ENCODE measurements at regions not wholly inside any gene's neighbourhood (a gene's known extent, or its start where the extent isn't known, plus 50 kb on each side); places are given as distances from the start of the nearest gene placed in this dataset.

- H3K4me3 ChIP-seq: no peak overlapping the region
- no peaks in the 10 kb centered on the region for H3K9me3 ChIP-seq (ENCODE audit: low read depth, low read length)
- TF ChIP-seq FOXP2 (optimal IDR thresholded peaks at IDR 0.05; ENCODE audit: control extremely low read depth, extremely low read length, insufficient read depth) (no peak), POLR2AphosphoS5 (IDR thresholded peaks at IDR 0.05; ENCODE audit: borderline replicate concordance, low read depth, low read length) (no peak), EZH2 (IDR thresholded peaks at IDR 0.05) (no peak)
- no peak for DNase-seq (ENCODE audit: low read depth, low spot score)
- no peak overlapping the region for H3K27ac ChIP-seq
- H3K36me3 ChIP-seq (ENCODE audit: insufficient read depth, low read length): no peaks in the 10 kb centered on the region
- no peak overlapping the region for H3K9ac ChIP-seq (ENCODE audit: insufficient read length)
These were observed 205.1 kb upstream of the MAF start for GRCh38 chr16:79805621-79806020.

GRCh38 chr16:79801646-79802045 is 201.1 kb upstream of the MAF start:
- no peak for DNase-seq (ENCODE audit: low read depth, low spot score)
- no peak overlapping the region for H3K27ac ChIP-seq
- no peaks in the 10 kb centered on the region for H3K9me3 ChIP-seq (ENCODE audit: low read depth, low read length)
- H3K4me3 ChIP-seq: no peak overlapping the region
- no peaks in the 10 kb centered on the region for H3K36me3 ChIP-seq (ENCODE audit: insufficient read depth, low read length)
- TF ChIP-seq POLR2AphosphoS5 (IDR thresholded peaks at IDR 0.05; ENCODE audit: borderline replicate concordance, low read depth, low read length): no peak
- TF ChIP-seq FOXP2 (optimal IDR thresholded peaks at IDR 0.05; ENCODE audit: control extremely low read depth, extremely low read length, insufficient read depth): no peak
- no peak for TF ChIP-seq EZH2 (IDR thresholded peaks at IDR 0.05)
- no peak overlapping the region for H3K9ac ChIP-seq (ENCODE audit: insufficient read length)

GRCh38 chr16:79800016-79800608 is 199.6 kb upstream of the MAF start:
- DNase-seq (ENCODE audit: low read depth, low spot score): no peak
- TF ChIP-seq FOXP2 (optimal IDR thresholded peaks at IDR 0.05; ENCODE audit: control extremely low read depth, extremely low read length, insufficient read depth) (no peak), EZH2 (IDR thresholded peaks at IDR 0.05) (no peak), POLR2AphosphoS5 (IDR thresholded peaks at IDR 0.05; ENCODE audit: borderline replicate concordance, low read depth, low read length) (no peak)
- H3K36me3 ChIP-seq (ENCODE audit: insufficient read depth, low read length): no peaks in the 10 kb centered on the region
- H3K9me3 ChIP-seq (ENCODE audit: low read depth, low read length): no peaks in the 10 kb centered on the region
- no peak overlapping the region for H3K27ac ChIP-seq
- H3K4me3 ChIP-seq: no peak overlapping the region
- no peak overlapping the region for H3K9ac ChIP-seq (ENCODE audit: insufficient read length)

DNA sequence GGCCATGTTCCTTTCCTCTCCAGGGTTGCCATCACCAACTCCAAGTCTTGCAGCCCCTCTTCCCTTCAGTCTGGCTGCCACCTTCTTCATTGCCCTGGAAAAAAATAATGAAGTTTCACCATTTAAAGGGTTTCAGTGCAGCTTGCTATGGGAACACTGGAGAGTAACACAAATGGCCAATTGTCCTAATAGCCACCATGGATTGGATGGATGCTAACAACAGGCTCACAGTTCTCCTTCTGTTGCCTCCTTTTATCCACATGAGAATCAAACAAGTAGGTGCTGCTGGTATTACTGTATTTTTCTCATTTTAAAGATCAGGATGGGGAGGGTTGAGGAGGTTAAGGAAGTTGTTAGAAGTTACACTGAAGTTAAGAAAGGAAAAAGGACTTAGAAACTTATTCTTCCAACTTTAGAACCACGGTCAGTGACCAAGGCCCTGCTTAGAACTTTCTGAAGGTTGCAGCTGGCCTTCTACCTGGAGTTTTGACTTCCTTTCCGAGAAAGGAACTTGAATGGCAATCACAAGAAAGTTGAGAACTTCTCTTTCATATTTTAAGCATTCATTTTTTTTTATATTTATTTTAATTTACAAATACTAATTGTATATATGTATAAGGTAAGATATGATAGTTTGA is 198.0 kb upstream of the MAF start:
- Histone ChIP-seq H3K27ac (no peak overlapping the region), H3K9me3 (ENCODE audit: low read depth, low read length) (no peaks in the 10 kb centered on the region)

DNA sequence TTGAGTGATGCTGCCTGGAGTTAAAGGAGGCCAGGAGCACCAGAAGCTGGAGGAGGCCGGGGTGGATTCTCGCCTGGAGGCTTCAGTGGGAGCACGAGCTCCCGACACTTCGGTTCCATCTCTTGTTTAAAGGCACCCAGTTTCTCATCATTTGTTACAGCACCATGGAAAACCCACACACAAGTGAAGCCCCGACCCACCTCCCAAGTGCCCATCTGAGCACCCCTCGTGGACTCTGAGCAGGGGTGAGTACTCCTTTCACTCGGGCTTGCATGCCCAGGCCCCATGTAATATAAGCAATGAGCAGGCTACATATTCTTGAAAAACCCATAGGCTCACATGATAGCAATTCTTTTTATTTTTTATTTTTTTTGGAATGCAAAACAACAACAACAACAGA is 196.9 kb upstream of the MAF start:
- Histone ChIP-seq H3K27ac (no peak overlapping the region), H3K36me3 (ENCODE audit: insufficient read depth, low read length) (no peaks in the 10 kb centered on the region), H3K9me3 (ENCODE audit: low read depth, low read length) (no peaks in the 10 kb centered on the region), H3K4me3 (no peak overlapping the region), H3K9ac (ENCODE audit: insufficient read length) (no peak overlapping the region)
- no peak for TF ChIP-seq EZH2 (IDR thresholded peaks at IDR 0.05)
- no peak for TF ChIP-seq POLR2AphosphoS5 (IDR thresholded peaks at IDR 0.05; ENCODE audit: borderline replicate concordance, low read depth, low read length)
- DNase-seq (ENCODE audit: low read depth, low spot score): no peak

More for the DNA sequence above, 198.0 kb upstream of the MAF start:
- TF ChIP-seq FOXP2 (optimal IDR thresholded peaks at IDR 0.05; ENCODE audit: control extremely low read depth, extremely low read length, insufficient read depth): no peak
- Histone ChIP-seq H3K9ac (ENCODE audit: insufficient read length) (no peak overlapping the region), H3K4me3 (no peak overlapping the region), H3K36me3 (ENCODE audit: insufficient read depth, low read length) (no peaks in the 10 kb centered on the region)
- no peak for DNase-seq (ENCODE audit: low read depth, low spot score)

- Histone ChIP-seq H3K36me3 (ENCODE audit: insufficient read depth, low read length) (no peaks in the 10 kb centered on the region), H3K27ac (no peak overlapping the region), H3K4me3 (no peak overlapping the region), H3K9ac (ENCODE audit: insufficient read length) (no peak overlapping the region), H3K9me3 (ENCODE audit: low read depth, low read length) (no peaks in the 10 kb centered on the region)
- TF ChIP-seq EZH2 (IDR thresholded peaks at IDR 0.05) (no peak), POLR2AphosphoS5 (IDR thresholded peaks at IDR 0.05; ENCODE audit: borderline replicate concordance, low read depth, low read length) (no peak), FOXP2 (optimal IDR thresholded peaks at IDR 0.05; ENCODE audit: control extremely low read depth, extremely low read length, insufficient read depth) (no peak)
- no peak for DNase-seq (ENCODE audit: low read depth, low spot score)
These were observed 195.0 kb upstream of the MAF start for GRCh38 chr16:79795556-79795955.

GRCh38 chr16:79794941-79795340 is 194.4 kb upstream of the MAF start:
- no peak for DNase-seq (ENCODE audit: low read depth, low spot score)
- no peaks in the 10 kb centered on the region for H3K36me3 ChIP-seq (ENCODE audit: insufficient read depth, low read length)
- H3K4me3 ChIP-seq: no peak overlapping the region
- H3K9me3 ChIP-seq (ENCODE audit: low read depth, low read length): no peaks in the 10 kb centered on the region
- no peak overlapping the region for H3K27ac ChIP-seq
- H3K9ac ChIP-seq (ENCODE audit: insufficient read length): no peak overlapping the region
- TF ChIP-seq POLR2AphosphoS5 (IDR thresholded peaks at IDR 0.05; ENCODE audit: borderline replicate concordance, low read depth, low read length) (no peak), FOXP2 (optimal IDR thresholded peaks at IDR 0.05; ENCODE audit: control extremely low read depth, extremely low read length, insufficient read depth) (no peak), EZH2 (IDR thresholded peaks at IDR 0.05) (no peak)

- TF ChIP-seq EZH2 (IDR thresholded peaks at IDR 0.05) (no peak), POLR2AphosphoS5 (IDR thresholded peaks at IDR 0.05; ENCODE audit: borderline replicate concordance, low read depth, low read length) (no peak), FOXP2 (optimal IDR thresholded peaks at IDR 0.05; ENCODE audit: control extremely low read depth, extremely low read length, insufficient read depth) (no peak)
These were observed 192.3 kb upstream of the MAF start for GRCh38 chr16:79792664-79793351.

More at GRCh38 chr16:79792664-79793351, 192.3 kb upstream of the MAF start:
- DNase-seq (ENCODE audit: low read depth, low spot score): no peak
- no peaks in the 10 kb centered on the region for H3K9me3 ChIP-seq (ENCODE audit: low read depth, low read length)
- H3K4me3 ChIP-seq: no peak overlapping the region
- H3K36me3 ChIP-seq (ENCODE audit: insufficient read depth, low read length): no peaks in the 10 kb centered on the region
- H3K9ac ChIP-seq (ENCODE audit: insufficient read length): no peak overlapping the region
- H3K27ac ChIP-seq: no peak overlapping the region
